Pancreas (tissue), 10 donors: ENCODE measurements at regions not wholly inside any gene's neighbourhood (a gene's known extent, or its start where the extent isn't known, plus 50 kb on each side); places are given as distances from the start of the nearest gene placed in this dataset.

Source experiments
- ATAC-seq, 4 donors: fragments of 200-7000 bp; cut with Tn5 transposase; one replicate each; pipeline versions ENCODE4 v1.8.0 to v1.9.1; 2020; ENCODE audit warnings: mild to moderate bottlenecking in 4 of 4, moderate library complexity in 4 of 4
- DNase-seq, 6 donors: peaks; one replicate each; pipeline ENCODE4 v3.0.0-alpha.2; 2020
- FAIRE-seq: peaks from 2 replicates; lab custom pipeline; 2012; peaks lifted over from hg19 to GRCh38; lab: Jason Lieb, UNC
- H3K27ac ChIP-seq, 4 donors: fragments of 200-600 bp; sonication (generic); 1 replicate in 3 of 4; 2 replicates in 1 of 4; pipeline versions ENCODE4 v1.5.0 to v1.8.0; 2020
- H3K27me3 ChIP-seq, 4 donors: fragments of 200-600 bp; one replicate each; pipeline ENCODE4 v1.8.0; 2021
- H3K36me3 ChIP-seq, 3 donors: fragments of 200-600 bp; sonication (generic) in 1 of 3; one replicate each; pipeline versions ENCODE4 v1.5.0 to v1.8.0; 2020 to 2021
- H3K4me1 ChIP-seq, 3 donors: fragments of 200-600 bp; one replicate each; pipeline ENCODE4 v1.8.0; 2021
- H3K4me3 ChIP-seq, 4 donors: fragments of 200-600 bp; sonication (generic) in 2 of 4; one replicate each; pipeline versions ENCODE4 v1.5.0 to v1.8.0; 2020 to 2021
- H3K9me3 ChIP-seq, 4 donors: fragments of 200-600 bp; one replicate each; pipeline ENCODE4 v1.8.0; 2021
- CTCF ChIP-seq, 4 donors: fragments of 200-600 bp; sonication (generic) in 3 of 4; IDR thresholded peaks; one replicate each; pipeline versions ENCODE4 v1.5.0 to v1.8.0; 2021; ENCODE audit warnings: antibody characterized with exemption in 4 of 4
- WGBS, 2 donors: extraction: QIAGEN DNeasy Blood & Tissue Kit; methylation state at CpG; one replicate each; pipeline ENCODE4 v1.1.7; 2013; 5-methylcytosine and 5-hydroxymethylcytosine counted together
- intact Hi-C, 3 donors: fragments of 100-400 bp; cut with DNase I; formaldehyde crosslinking; loops; one replicate each; pipeline versions ENCODE4 v1.11.1 to v1.14.2; 2022
- donor health status: healthy with polysubstance abuse.
- donor health status: DM: no; HTN: no; CAD: no; lungs with moderate emphysema.
- donor health status: DM: no; HTN: no; CAD: no.
- donor health status: control.
- donor health status: control.
- donor health status: Bipolar disorder and iron deficiency.
- donor health status: DM: yes; HTN: yes; CAD: no.
- donor health status: DM: no; HTN: no; CAD: no.
- donor health status: DM: no; HTN: no; CAD: no.
- donor health status: DM: yes; HTN: yes; CAD: no.

- intact Hi-C loops, result no loop called here
- H3K27me3 ChIP-seq, result no peaks in the 10 kb centered on the region
- no peaks in the 10 kb centered on the region for H3K4me1 ChIP-seq
- DNase-seq (no peak), ATAC-seq (no peak), FAIRE-seq (no peak)
- TF ChIP-seq CTCF (IDR thresholded peaks at IDR 0.05), result no peak
- no peak overlapping the region for H3K4me3 ChIP-seq
- no peaks in the 10 kb centered on the region for H3K36me3 ChIP-seq
- no peak overlapping the region for H3K27ac ChIP-seq
- 86 to 89% methylated on average over 5 of the region's 5 CpGs for WGBS, 2 donors
- H3K9me3 ChIP-seq, result no peaks in the 10 kb centered on the region
Observed at GRCh38 chr5:97922776-97923175, 739.7 kb upstream of the RIOK2 start.

- no peak for ATAC-seq
Observed at GRCh38 chr5:97923496-97923895, 740.4 kb upstream of the RIOK2 start.

DNA sequence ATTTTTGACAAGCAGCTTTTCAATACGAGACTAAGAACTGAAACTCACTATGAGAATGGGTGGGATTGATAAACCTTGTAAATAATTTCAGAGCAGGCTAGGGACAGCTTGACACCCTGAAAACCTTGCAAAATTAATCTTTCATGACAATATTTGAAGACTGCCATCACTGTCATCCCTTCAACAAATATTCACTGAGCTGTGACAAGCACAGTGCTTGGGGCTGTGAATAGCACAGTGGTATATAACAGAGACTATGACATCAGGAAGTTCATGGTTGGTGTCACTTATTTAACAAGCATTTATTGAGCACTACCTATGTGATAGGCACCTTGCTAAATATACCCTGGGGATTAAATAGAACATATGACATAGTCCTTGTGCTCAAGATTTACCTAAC lies 741.0 kb upstream of the RIOK2 start:
- TF ChIP-seq CTCF (IDR thresholded peaks at IDR 0.05), result no peak
- Histone ChIP-seq H3K4me1 (no peaks in the 10 kb centered on the region), H3K27ac (no peak overlapping the region), H3K9me3 (no peaks in the 10 kb centered on the region), H3K36me3 (no peaks in the 10 kb centered on the region), H3K27me3 (no peaks in the 10 kb centered on the region), H3K4me3 (no peak overlapping the region)
- no peak for FAIRE-seq
- no peak for ATAC-seq
- 68 to 76% methylated on average over 1 of the region's 1 CpG for WGBS, 2 donors
- no peak for DNase-seq
- intact Hi-C loops, result no loop called here

More at GRCh38 chr5:97923496-97923895, 740.4 kb upstream of the RIOK2 start:
- no peak for TF ChIP-seq CTCF (IDR thresholded peaks at IDR 0.05)
- no peaks in the 10 kb centered on the region for H3K4me1 ChIP-seq
- no peak overlapping the region for H3K27ac ChIP-seq
- DNase-seq (no peak), FAIRE-seq (no peak)
- no peak overlapping the region for H3K4me3 ChIP-seq
- intact Hi-C loops, result no loop called here
- no peaks in the 10 kb centered on the region for H3K9me3 ChIP-seq
- no peaks in the 10 kb centered on the region for H3K27me3 ChIP-seq
- no peaks in the 10 kb centered on the region for H3K36me3 ChIP-seq

- DNase-seq, result no peak
- FAIRE-seq, result no peak
- 54 to 57% methylated on average over 1 of the region's 1 CpG for WGBS, 2 donors
- H3K27me3 ChIP-seq, result no peaks in the 10 kb centered on the region
- no peaks in the 10 kb centered on the region for H3K36me3 ChIP-seq
- no peak overlapping the region for H3K4me3 ChIP-seq
- H3K4me1 ChIP-seq, result no peaks in the 10 kb centered on the region
- intact Hi-C loops, result no loop called here
- H3K27ac ChIP-seq, result no peak overlapping the region
- no peaks in the 10 kb centered on the region for H3K9me3 ChIP-seq
- ATAC-seq, result no peak
- no peak for TF ChIP-seq CTCF (IDR thresholded peaks at IDR 0.05)
Observed at GRCh38 chr5:97929383-97929782, 746.3 kb upstream of the RIOK2 start.

DNA sequence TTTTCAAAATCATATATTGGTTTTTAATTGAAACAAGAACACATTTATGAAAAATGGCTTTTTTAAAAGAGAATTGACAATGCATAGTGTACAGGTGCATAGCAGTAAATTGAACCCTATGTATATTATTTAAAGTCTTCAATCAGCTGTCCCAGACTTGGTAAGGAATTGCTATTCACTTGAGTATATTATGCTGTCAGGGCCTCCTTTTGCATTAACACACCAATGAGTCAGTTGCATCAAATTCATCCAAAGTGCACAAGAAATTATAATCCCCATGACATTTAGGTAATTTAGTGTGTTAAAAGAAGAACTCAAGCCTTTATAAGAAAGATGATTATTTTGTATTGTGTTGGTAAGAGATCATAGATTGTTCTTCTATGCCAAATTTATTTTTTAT lies 748.8 kb upstream of the RIOK2 start:
- no peak for TF ChIP-seq CTCF (IDR thresholded peaks at IDR 0.05)
- no peak overlapping the region for H3K4me3 ChIP-seq
- H3K9me3 ChIP-seq, result no peaks in the 10 kb centered on the region
- H3K4me1 ChIP-seq, result no peaks in the 10 kb centered on the region
- no peaks in the 10 kb centered on the region for H3K27me3 ChIP-seq
- ATAC-seq, result no peak
- no peak overlapping the region for H3K27ac ChIP-seq
- intact Hi-C loops, result no loop called here
- no peaks in the 10 kb centered on the region for H3K36me3 ChIP-seq
- DNase-seq, result no peak
- FAIRE-seq, result no peak
